GM12873 (cell line): ENCODE measurements at regions not wholly inside any gene's neighbourhood (a gene's known extent, or its start where the extent isn't known, plus 50 kb on each side); places are given as distances from the start of the nearest gene placed in this dataset.

Source experiments
- CTCF ChIP-seq: IDR thresholded peaks from 2 replicates; pipeline ENCODE4 v1.5.1; 2012; ENCODE audit warnings: low read depth, mild to moderate bottlenecking, moderate library complexity, low read length, control low read depth; ENCODE audit not compliant: insufficient read depth; ENCODE audit errors: missing control alignments

GRCh38 chr3:154852515-154852914 is 227.6 kb upstream of the MME start:
- TF ChIP-seq CTCF = no peak

GRCh38 chr3:154851644-154852043 is 228.5 kb upstream of the MME start:
- TF ChIP-seq CTCF = no peak

GRCh38 chr3:154850921-154851320 is 229.2 kb upstream of the MME start:
- TF ChIP-seq CTCF = no peak

- no peak for TF ChIP-seq CTCF
These were observed 230.7 kb upstream of the MME start for GRCh38 chr3:154849408-154849807.

GRCh38 chr3:154844863-154845262 is 235.3 kb upstream of the MME start:
- TF ChIP-seq CTCF = no peak

GRCh38 chr3:154843647-154844046 is 236.5 kb upstream of the MME start:
- TF ChIP-seq CTCF = no peak

- TF ChIP-seq CTCF = no peak
These were observed 237.6 kb upstream of the MME start for GRCh38 chr3:154842536-154842935.

- TF ChIP-seq CTCF = no peak
These were observed 244.5 kb upstream of the MME start for GRCh38 chr3:154835639-154836038.
